GM23338 (cell line): ENCODE measurements at regions not wholly inside any gene's neighbourhood (a gene's known extent, or its start where the extent isn't known, plus 50 kb on each side); places are given as distances from the start of the nearest gene placed in this dataset.

Source experiments
- ATAC-seq: fragments of 200-7000 bp; cut with Tn5 transposase; 3 replicates; pipeline ENCODE4 v1.9.1; 2020
- DNase-seq: peaks from one replicate; pipeline ENCODE4 v3.0.0-alpha.2; 2015; ENCODE audit warnings: low spot score
- H2AFZ ChIP-seq: fragments of 200-600 bp; sonication (generic); 2 replicates; pipeline ENCODE4 v1.8.0; 2016; ENCODE audit warnings: antibody characterized with exemption, mild to moderate bottlenecking, moderate library complexity
- H3F3A ChIP-seq: fragments of 200-600 bp; sonication (generic); replicated peaks from 2 replicates; pipeline ENCODE4 v1.8.0; 2017; ENCODE audit warnings: antibody characterized with exemption, mixed run types, low read depth
- H3K27ac ChIP-seq: fragments of 200-600 bp; sonication (generic); 2 replicates; pipeline ENCODE4 v1.6.1; 2016; ENCODE audit warnings: low read depth
- H3K27me3 ChIP-seq: fragments of 200-600 bp; sonication (generic); 2 replicates; pipeline ENCODE4 v1.8.0; 2016; ENCODE audit warnings: mild to moderate bottlenecking, mixed run types, moderate library complexity; ENCODE audit not compliant: insufficient read depth
- H3K36me3 ChIP-seq: fragments of 200-600 bp; sonication (generic); 2 replicates; pipeline ENCODE4 v1.8.0; 2016; ENCODE audit warnings: mild to moderate bottlenecking; ENCODE audit not compliant: insufficient read depth
- H3K4me1 ChIP-seq: fragments of 200-600 bp; sonication (generic); 2 replicates; pipeline ENCODE4 v1.8.0; 2016; ENCODE audit warnings: mild to moderate bottlenecking, moderate library complexity; ENCODE audit not compliant: insufficient read depth
- H3K4me2 ChIP-seq: fragments of 200-600 bp; sonication (generic); 2 replicates; pipeline ENCODE4 v1.7.1; 2017; ENCODE audit warnings: mixed run types
- H3K4me3 ChIP-seq: fragments of 200-600 bp; sonication (generic); 2 replicates; pipeline ENCODE4 v1.6.1; 2016; ENCODE audit warnings: mixed run types
- H3K79me2 ChIP-seq: fragments of 200-600 bp; sonication (generic); replicated peaks from 2 replicates; pipeline ENCODE4 v1.8.0; 2017; ENCODE audit warnings: mild to moderate bottlenecking; ENCODE audit not compliant: insufficient read depth
- H3K9me2 ChIP-seq: fragments of 200-600 bp; sonication (generic); 2 replicates; pipeline ENCODE4 v1.8.0; 2017; ENCODE audit not compliant: insufficient read depth
- H4K20me1 ChIP-seq: fragments of 200-600 bp; sonication (generic); replicated peaks from 2 replicates; pipeline ENCODE4 v1.8.0; 2017; ENCODE audit warnings: mild to moderate bottlenecking; ENCODE audit not compliant: insufficient read depth
- H3K27ac Mint-ChIP-seq: 2 replicates; pipeline ENCODE4 v1.8.0; 2020; ENCODE audit warnings: inconsistent platforms, mild to moderate bottlenecking, moderate library complexity, mixed read lengths
- H3K27me3 Mint-ChIP-seq: 3 replicates; pipeline ENCODE4 v1.8.0; 2022; ENCODE audit warnings: low read depth, mild to moderate bottlenecking, moderate library complexity, mixed read lengths, inconsistent platforms; ENCODE audit not compliant: insufficient read depth, poor library complexity
- H3K36me3 Mint-ChIP-seq: 3 replicates; pipeline ENCODE4 v1.8.0; 2021; ENCODE audit warnings: low read depth, mild to moderate bottlenecking, inconsistent platforms, moderate library complexity, mixed read lengths
- H3K4me1 Mint-ChIP-seq: 3 replicates; pipeline ENCODE4 v1.8.0; 2020; ENCODE audit warnings: mild to moderate bottlenecking, inconsistent platforms, mixed read lengths
- H3K4me3 Mint-ChIP-seq: 3 replicates; pipeline ENCODE4 v1.8.0; 2021; ENCODE audit warnings: moderate library complexity, mild to moderate bottlenecking, inconsistent platforms, mixed read lengths
- H3K9me3 Mint-ChIP-seq: 3 replicates; pipeline ENCODE4 v1.8.0; 2020; ENCODE audit warnings: moderate library complexity, mild to moderate bottlenecking, inconsistent platforms, mixed read lengths
- CREB1 ChIP-seq: fragments of 250-450 bp; sonication (Bioruptor Pico); IDR thresholded peaks from 2 replicates; pipeline ENCODE4 v1.5.0; 2020; ENCODE audit warnings: low read depth, mild to moderate bottlenecking, moderate library complexity
- ETS1 ChIP-seq: IDR thresholded peaks from 2 replicates; pipeline ENCODE4 v1.6.1; 2016; ENCODE audit warnings: antibody characterized with exemption
- EZH2 ChIP-seq: fragments of 200-600 bp; sonication (generic); IDR thresholded peaks from one replicate; pipeline ENCODE4 v1.8.0; 2017; ENCODE audit warnings: antibody characterized with exemption, mild to moderate bottlenecking, low read depth; ENCODE audit not compliant: unreplicated experiment
- JUNB ChIP-seq: IDR thresholded peaks from one replicate; pipeline ENCODE4 v1.6.1; 2016; ENCODE audit warnings: antibody characterized with exemption; ENCODE audit not compliant: unreplicated experiment
- REST ChIP-seq: IDR thresholded peaks from one replicate; pipeline ENCODE4 v1.6.1; 2018; ENCODE audit warnings: antibody characterized with exemption; ENCODE audit not compliant: unreplicated experiment
- ZNF114 ChIP-seq: fragments of 250-450 bp; sonication (Bioruptor Pico); IDR thresholded peaks from 2 replicates; pipeline ENCODE4 v1.5.0; 2020; ENCODE audit warnings: mild to moderate bottlenecking, moderate library complexity
- ZNF331 ChIP-seq: fragments of 250-450 bp; sonication (Bioruptor Pico); IDR thresholded peaks from 2 replicates; pipeline ENCODE4 v1.5.0; 2020; ENCODE audit warnings: low read depth, mild to moderate bottlenecking, moderate library complexity
- TF ChIP-seq, protein P1 (sequence below), 2 experiments: fragments of 200-600 bp in 1 of 2; sonication (generic) in 1 of 2; conservative IDR thresholded peaks; 2 replicates each; pipeline versions ENCODE4 v1.5.1 to v1.6.1; 2016 to 2017; ENCODE audit warnings: antibody characterized with exemption in 2 of 2, low read depth in 2 of 2, mild to moderate bottlenecking in 2 of 2, moderate library complexity in 1 of 2

GRCh38 chr2:30341500-30342267, 105.4 kb upstream of the LCLAT1 start:
- H3K36me3 Mint-ChIP-seq = peaks cover 23% of the 10 kb centered on the region
- Histone ChIP-seq H2AFZ (no peak overlapping the region), H3K4me1 (no peaks in the 10 kb centered on the region), H3K4me2 (no peak overlapping the region), H3K4me3 (no peak overlapping the region), H3F3A (no peaks in the 10 kb centered on the region), H3K36me3 (peaks cover 14% of the 10 kb centered on the region), H3K27me3 (no peaks in the 10 kb centered on the region), H3K27ac (no peak overlapping the region), H4K20me1 (no peaks in the 10 kb centered on the region), H3K79me2 (no peaks in the 10 kb centered on the region), H3K9me2 (peaks cover 5% of the 10 kb centered on the region; the same call in 1 of the 2 replicates)
- H3K4me3 Mint-ChIP-seq = no peak overlapping the region
- peaks cover 2% of the 10 kb centered on the region; the same call in 2 of the 3 replicates for H3K4me1 Mint-ChIP-seq
- H3K27me3 Mint-ChIP-seq = peaks cover 2% of the 10 kb centered on the region
- peaks cover 31% of the 10 kb centered on the region for H3K9me3 Mint-ChIP-seq
- no peak for ATAC-seq
- no peak overlapping the region for H3K27ac Mint-ChIP-seq
- TF ChIP-seq ETS1 (no peak), CREB1 (CRISPR knock-in tag) (no peak)
- TF ChIP-seq, protein P1, sequence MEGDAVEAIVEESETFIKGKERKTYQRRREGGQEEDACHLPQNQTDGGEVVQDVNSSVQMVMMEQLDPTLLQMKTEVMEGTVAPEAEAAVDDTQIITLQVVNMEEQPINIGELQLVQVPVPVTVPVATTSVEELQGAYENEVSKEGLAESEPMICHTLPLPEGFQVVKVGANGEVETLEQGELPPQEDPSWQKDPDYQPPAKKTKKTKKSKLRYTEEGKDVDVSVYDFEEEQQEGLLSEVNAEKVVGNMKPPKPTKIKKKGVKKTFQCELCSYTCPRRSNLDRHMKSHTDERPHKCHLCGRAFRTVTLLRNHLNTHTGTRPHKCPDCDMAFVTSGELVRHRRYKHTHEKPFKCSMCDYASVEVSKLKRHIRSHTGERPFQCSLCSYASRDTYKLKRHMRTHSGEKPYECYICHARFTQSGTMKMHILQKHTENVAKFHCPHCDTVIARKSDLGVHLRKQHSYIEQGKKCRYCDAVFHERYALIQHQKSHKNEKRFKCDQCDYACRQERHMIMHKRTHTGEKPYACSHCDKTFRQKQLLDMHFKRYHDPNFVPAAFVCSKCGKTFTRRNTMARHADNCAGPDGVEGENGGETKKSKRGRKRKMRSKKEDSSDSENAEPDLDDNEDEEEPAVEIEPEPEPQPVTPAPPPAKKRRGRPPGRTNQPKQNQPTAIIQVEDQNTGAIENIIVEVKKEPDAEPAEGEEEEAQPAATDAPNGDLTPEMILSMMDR (conservative IDR thresholded peaks at IDR 0.05; ENCODE audit: low read depth in 2 of 2) = no peak
- DNase-seq = no peak

DNA sequence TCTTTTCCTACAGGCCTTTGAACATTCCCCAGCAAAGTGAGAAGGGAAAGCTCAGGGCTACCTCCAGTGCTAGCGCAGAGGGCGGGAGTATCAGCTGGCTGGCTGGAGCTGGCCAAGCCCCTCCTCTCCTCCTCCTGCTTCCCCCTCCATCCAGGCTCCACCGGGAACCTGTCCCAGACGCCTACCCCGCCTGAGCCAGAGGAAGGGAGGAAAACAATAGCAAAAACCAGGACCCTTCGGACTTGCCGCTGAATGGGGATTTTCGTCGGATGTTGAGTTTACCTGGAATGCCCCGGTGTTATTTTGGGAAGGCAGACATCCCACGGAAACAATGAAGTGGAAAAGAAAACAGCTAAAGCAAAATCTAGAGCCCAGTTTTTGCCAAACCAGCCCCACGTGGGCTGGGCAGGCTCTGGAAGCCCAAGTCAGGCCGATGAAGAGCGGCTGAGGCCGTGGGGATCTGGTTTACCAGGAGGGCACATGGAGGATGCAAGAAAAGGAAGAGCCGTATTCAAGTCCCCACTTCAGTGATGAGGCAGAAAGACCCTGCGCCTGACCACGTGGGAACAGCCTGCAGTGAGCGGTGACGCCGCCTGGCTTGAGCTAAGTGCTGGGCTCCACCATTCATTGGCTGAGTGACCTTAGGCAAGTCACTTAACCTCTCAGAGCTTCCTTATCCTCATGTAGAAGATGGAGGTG, 100.4 kb upstream of the LCLAT1 start:
- Histone ChIP-seq H3K27me3 (no peaks in the 10 kb centered on the region), H3K79me2 (no peaks in the 10 kb centered on the region), H4K20me1 (no peaks in the 10 kb centered on the region), H2AFZ (peak overlapping the region; percentile 98), H3F3A (no peaks in the 10 kb centered on the region), H3K9me2 (0 out of 2 replicates have a peak, but pooled peaks cover 2% of the 10 kb centered on the region), H3K36me3 (peaks cover 14% of the 10 kb centered on the region), H3K4me2 (no peak overlapping the region), H3K27ac (peak overlapping the region; percentile 12; the same call in 1 of the 2 replicates), H3K4me3 (no peak overlapping the region), H3K4me1 (no peaks in the 10 kb centered on the region)
- DNase-seq (peak; percentile 70), ATAC-seq (peak; percentile 100)
- no peak overlapping the region for H3K4me3 Mint-ChIP-seq
- peaks cover 2% of the 10 kb centered on the region for H3K27me3 Mint-ChIP-seq
- H3K4me1 Mint-ChIP-seq = peaks cover 7% of the 10 kb centered on the region; the same call in 2 of the 3 replicates
- TF ChIP-seq EZH2 (no peak), JUNB (no peak), REST (no peak), ETS1 (no peak), ZNF331 (no peak), ZNF114 (CRISPR knock-in tag) (no peak)
- H3K36me3 Mint-ChIP-seq = peaks cover 20% of the 10 kb centered on the region
- H3K27ac Mint-ChIP-seq = no peak overlapping the region
- peaks cover 28% of the 10 kb centered on the region for H3K9me3 Mint-ChIP-seq
